GM12878 (cell line): ENCODE measurements at regions not wholly inside any gene's neighbourhood (a gene's known extent, or its start where the extent isn't known, plus 50 kb on each side); places are given as distances from the start of the nearest gene placed in this dataset.

ENCODE experiments used
- ESRRA ChIP-seq: IDR thresholded peaks from 2 replicates; pipeline ENCODE4 v1.6.1; 2012; ENCODE audit warnings: mild to moderate bottlenecking, low read length, improper control_type of control experiment
- RFX5 ChIP-seq: IDR thresholded peaks from 2 replicates; pipeline ENCODE4 v1.6.1; 2011; ENCODE audit warnings: low read depth, low read length, improper control_type of control experiment
- SIN3A ChIP-seq: IDR thresholded peaks from 2 replicates; pipeline ENCODE4 v1.6.1; 2012; ENCODE audit warnings: low read depth, low read length, improper control_type of control experiment
- STAT3 ChIP-seq: IDR thresholded peaks from 2 replicates; pipeline ENCODE4 v1.6.1; 2011; ENCODE audit warnings: low read depth, low read length, improper control_type of control experiment
- TCF12 ChIP-seq: IDR thresholded peaks from 2 replicates; pipeline ENCODE4 v1.6.1; 2011; ENCODE audit warnings: low read depth, mild to moderate bottlenecking, low read length
- USF2 ChIP-seq: IDR thresholded peaks from 2 replicates; pipeline ENCODE4 v1.6.1; 2011; ENCODE audit warnings: low read depth, low read length, improper control_type of control experiment, borderline replicate concordance

DNA sequence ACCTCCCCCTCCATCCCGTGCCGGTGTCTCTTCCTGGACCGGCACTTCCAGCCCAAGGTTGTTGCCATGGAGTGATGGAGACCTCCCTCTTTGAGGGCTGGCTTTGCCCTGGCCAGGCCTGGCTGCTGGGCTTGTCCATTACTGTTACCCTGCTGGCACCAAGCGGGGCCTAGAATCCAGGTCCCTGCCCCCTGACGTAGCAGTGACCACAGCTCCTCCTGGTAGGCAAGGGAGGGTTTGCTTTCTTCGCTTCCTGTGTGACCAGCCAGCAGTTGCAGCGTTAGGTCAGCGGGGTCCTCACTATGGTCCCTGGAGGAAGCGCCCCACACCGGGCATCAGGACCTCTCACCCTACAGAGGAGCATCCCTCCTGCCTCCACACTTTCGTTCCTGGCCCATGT is 146.7 kb upstream of the COL5A1 start:
- no peak for TF ChIP-seq TCF12
- TF ChIP-seq USF2, result no peak
- TF ChIP-seq STAT3, result no peak
- TF ChIP-seq ESRRA, result no peak
- no peak for TF ChIP-seq RFX5
- TF ChIP-seq SIN3A, result no peak
